ENCODE measurements at regions not wholly inside any gene's neighbourhood (a gene's known extent, or its start where the extent isn't known, plus 50 kb on each side); places are given as distances from the start of the nearest gene placed in this dataset.

GRCh38 chr7:131194070-131194865, 133.4 kb upstream of the MKLN1 start:
- Mint-ChIP-seq H3K27ac (no peak overlapping the region), H3K4me3 (no peak overlapping the region), H3K9me3 (no peaks in the 10 kb centered on the region), H3K36me3 (ENCODE audit: low read depth) (no peaks in the 10 kb centered on the region), H3K27me3 (no peaks in the 10 kb centered on the region), H3K4me1 (ENCODE audit: low read depth) (peaks cover 7% of the 10 kb centered on the region)
- no peaks in the 10 kb centered on the region for H3K27me3 ChIP-seq (ENCODE audit: control insufficient read depth in 1 of 2, insufficient read depth in 2 of 2, low read length in 2 of 2)
- TF ChIP-seq CTCF (IDR thresholded peaks at IDR 0.05): no peak
- H3K4me3 ChIP-seq (ENCODE audit: low read length): no peak overlapping the region
- H3K27ac ChIP-seq (ENCODE audit: low read depth in 1 of 2, low read length in 2 of 2): no peak overlapping the region
- ChIA-PET CTCF (interaction anchor here (0.8 to 1.2 kb wide), 3 partner anchors 10 to 30 kb away, joined by 3 to 4 read pairs (median 3); no protein-coding TSS in a partner anchor), POLR2A (interaction anchor here (0.9 kb wide), 1 partner anchor 87 kb away, joined by 3 read pairs; no protein-coding TSS in a partner anchor)
- DNase-seq: no peak
- ATAC-seq (ENCODE audit: poor library complexity): no peak
- H3K9me3 ChIP-seq (ENCODE audit: control insufficient read depth in 1 of 2, insufficient read depth in 1 of 2, low read length in 2 of 2): no peaks in the 10 kb centered on the region
- intact Hi-C loops (cut with DNase I, micrococcal nuclease): no loop called here
- H3K36me3 ChIP-seq (ENCODE audit: insufficient read depth, low read length): no peaks in the 10 kb centered on the region
- H3K4me1 ChIP-seq (ENCODE audit: insufficient read depth, low read length): peaks cover 8% of the 10 kb centered on the region

- Mint-ChIP-seq H3K9me3 (no peaks in the 10 kb centered on the region), H3K4me1 (ENCODE audit: low read depth) (no peaks in the 10 kb centered on the region), H3K36me3 (ENCODE audit: low read depth) (no peaks in the 10 kb centered on the region), H3K4me3 (no peak overlapping the region), H3K27ac (no peak overlapping the region), H3K27me3 (no peaks in the 10 kb centered on the region)
- intact Hi-C loops (cut with DNase I, micrococcal nuclease): no loop called here
- no peak overlapping the region for H3K27ac ChIP-seq (ENCODE audit: low read depth in 1 of 2, low read length in 2 of 2)
- no peaks in the 10 kb centered on the region for H3K4me1 ChIP-seq (ENCODE audit: insufficient read depth, low read length)
- ChIA-PET POLR2A (interaction anchor here (0.8 to 1.2 kb wide), 2 partner anchors 90 to 91 kb away, joined by 3 read pairs; no protein-coding TSS in a partner anchor), CTCF (no interaction called here)
- no peaks in the 10 kb centered on the region for H3K9me3 ChIP-seq (ENCODE audit: control insufficient read depth in 1 of 2, insufficient read depth in 1 of 2, low read length in 2 of 2)
- H3K4me3 ChIP-seq (ENCODE audit: low read length): no peak overlapping the region
- H3K36me3 ChIP-seq (ENCODE audit: insufficient read depth, low read length): no peaks in the 10 kb centered on the region
- no peak for TF ChIP-seq CTCF (IDR thresholded peaks at IDR 0.05)
- ATAC-seq (ENCODE audit: poor library complexity): no peak
- no peak for DNase-seq
- no peaks in the 10 kb centered on the region for H3K27me3 ChIP-seq (ENCODE audit: control insufficient read depth in 1 of 2, insufficient read depth in 2 of 2, low read length in 2 of 2)
Measured at GRCh38 chr7:131196803-131197202, 130.9 kb upstream of the MKLN1 start.

- ATAC-seq (ENCODE audit: poor library complexity): no peak
- POLR2A ChIA-PET: no interaction called here
- Mint-ChIP-seq H3K36me3 (ENCODE audit: low read depth) (no peaks in the 10 kb centered on the region), H3K27me3 (no peaks in the 10 kb centered on the region), H3K4me1 (ENCODE audit: low read depth) (no peaks in the 10 kb centered on the region), H3K4me3 (no peak overlapping the region), H3K9me3 (no peaks in the 10 kb centered on the region), H3K27ac (no peak overlapping the region)
- no peaks in the 10 kb centered on the region for H3K27me3 ChIP-seq (ENCODE audit: control insufficient read depth in 1 of 2, insufficient read depth in 2 of 2, low read length in 2 of 2)
- DNase-seq: no peak
- CTCF ChIA-PET: no interaction called here
- H3K9me3 ChIP-seq (ENCODE audit: control insufficient read depth in 1 of 2, insufficient read depth in 1 of 2, low read length in 2 of 2): no peaks in the 10 kb centered on the region
- H3K27ac ChIP-seq (ENCODE audit: low read depth in 1 of 2, low read length in 2 of 2): no peak overlapping the region
- TF ChIP-seq CTCF (IDR thresholded peaks at IDR 0.05): no peak
- intact Hi-C loops (cut with DNase I, micrococcal nuclease): no loop called here
- H3K4me3 ChIP-seq (ENCODE audit: low read length): no peak overlapping the region
- H3K4me1 ChIP-seq (ENCODE audit: insufficient read depth, low read length): no peaks in the 10 kb centered on the region
- H3K36me3 ChIP-seq (ENCODE audit: insufficient read depth, low read length): no peaks in the 10 kb centered on the region
Measured at GRCh38 chr7:131197920-131198615, 129.6 kb upstream of the MKLN1 start.
